LNCaP clone FGC (cell line): ENCODE measurements at regions not wholly inside any gene's neighbourhood (a gene's known extent, or its start where the extent isn't known, plus 50 kb on each side); places are given as distances from the start of the nearest gene placed in this dataset.
"Not testable (repeated sequence)": the region's sequence is repeated elsewhere in the genome, so short reads cannot be mapped to it uniquely, and the experiment has no call there.

ENCODE experiments used
- DNase-seq: peaks from one replicate; pipeline ENCODE4 v3.0.0-alpha.2; 2011; ENCODE audit warnings: low read depth
- H3K4me3 ChIP-seq: 2 replicates; pipeline ENCODE4 v1.5.1; 2011; ENCODE audit warnings: mild to moderate bottlenecking, low read depth, low read length, control low read depth
- CTCF ChIP-seq: IDR thresholded peaks from 2 replicates; pipeline ENCODE4 v1.5.1; 2012; ENCODE audit warnings: mild to moderate bottlenecking; ENCODE audit not compliant: control insufficient read depth, insufficient read depth; ENCODE audit errors: extremely low read depth

GRCh38 chr1:177423090-177423489 is 252.3 kb downstream of the BRINP2 start:
- no peak for DNase-seq
- H3K4me3 ChIP-seq: no peak overlapping the region
- no peak for TF ChIP-seq CTCF

GRCh38 chr1:177413982-177414596 is 243.3 kb downstream of the BRINP2 start:
- DNase-seq: no peak
- no peak overlapping the region for H3K4me3 ChIP-seq
- no peak for TF ChIP-seq CTCF

DNA sequence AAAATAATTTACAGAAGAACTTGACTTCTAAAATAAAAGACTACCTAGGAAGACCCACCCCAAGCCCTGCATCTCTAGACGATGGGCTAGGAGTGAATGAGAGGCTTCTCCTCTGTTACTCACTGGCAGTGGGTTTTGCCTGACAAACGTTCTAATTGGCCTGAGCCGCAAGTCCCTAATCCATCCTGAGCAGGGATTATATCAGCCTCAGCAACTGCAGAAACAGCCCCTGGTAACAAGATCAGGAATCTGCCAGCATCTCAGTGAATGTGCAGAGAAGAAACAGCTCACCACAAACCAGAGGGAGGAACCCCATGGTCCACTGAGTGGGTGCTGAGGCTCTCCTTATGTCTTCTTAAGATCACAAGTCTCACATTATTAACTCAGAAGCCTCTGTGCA is 240.6 kb downstream of the BRINP2 start:
- H3K4me3 ChIP-seq: no peak overlapping the region
- no peak for DNase-seq
- no peak for TF ChIP-seq CTCF

DNA sequence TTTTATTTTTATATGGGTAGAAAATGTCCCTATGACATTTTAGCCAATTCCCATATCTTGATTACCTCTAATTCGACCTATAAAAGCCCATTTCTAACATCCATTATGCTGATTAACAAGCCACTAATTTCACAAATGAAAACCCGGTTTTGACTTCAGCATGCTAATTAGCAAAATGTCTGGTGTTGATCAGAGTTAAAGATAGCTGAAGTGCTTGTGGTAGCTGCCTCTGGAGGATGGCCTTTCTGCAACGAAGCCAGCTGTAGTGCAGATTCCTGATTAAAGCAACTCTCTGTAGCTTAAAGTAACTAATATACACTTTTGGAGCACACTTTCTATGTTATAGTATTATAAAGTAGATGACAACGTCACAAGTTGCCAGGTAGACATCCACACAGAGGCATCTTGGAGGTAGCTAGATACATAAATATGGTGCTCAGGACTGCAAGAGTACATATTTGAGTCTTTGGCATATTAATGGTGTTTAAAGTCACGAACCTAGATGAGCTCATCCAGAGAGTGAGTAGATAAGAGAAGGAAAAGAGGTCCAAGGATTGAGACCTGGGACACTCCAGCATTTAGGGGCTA is 239.5 kb downstream of the BRINP2 start:
- no peak for DNase-seq
- no peak for TF ChIP-seq CTCF
- no peak overlapping the region for H3K4me3 ChIP-seq

GRCh38 chr1:177406323-177406722 is 235.6 kb downstream of the BRINP2 start:
- H3K4me3 ChIP-seq, DNase-seq: not testable (repeated sequence)

DNA sequence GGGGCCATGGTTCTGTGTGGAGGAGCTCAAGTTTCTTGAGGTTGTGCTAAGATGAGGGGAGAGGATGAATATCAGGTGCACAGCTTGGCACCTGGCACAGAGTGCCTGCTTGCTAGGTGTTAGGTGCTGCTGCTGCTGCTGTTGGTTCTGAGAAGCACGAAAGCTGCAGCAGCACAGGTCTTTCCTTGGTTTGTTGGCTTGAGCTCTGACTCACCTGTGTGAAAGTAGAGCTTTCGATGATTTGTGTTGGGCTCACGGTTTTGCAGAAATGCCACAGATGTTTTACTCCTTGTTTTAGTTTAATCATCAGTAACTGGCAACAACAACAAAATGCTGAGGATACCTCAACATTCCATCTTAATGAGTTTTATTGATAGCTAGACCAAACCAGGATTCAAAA is 221.6 kb downstream of the BRINP2 start:
- TF ChIP-seq CTCF: no peak
- no peak for DNase-seq
- H3K4me3 ChIP-seq: no peak overlapping the region

GRCh38 chr1:177385760-177386698 is 215.3 kb downstream of the BRINP2 start:
- no peak overlapping the region for H3K4me3 ChIP-seq

More at GRCh38 chr1:177385760-177386698, 215.3 kb downstream of the BRINP2 start:
- no peak for TF ChIP-seq CTCF
- no peak for DNase-seq
